Neural cell (in vitro differentiated cells): ENCODE measurements at regions not wholly inside any gene's neighbourhood (a gene's known extent, or its start where the extent isn't known, plus 50 kb on each side); places are given as distances from the start of the nearest gene placed in this dataset.

ENCODE experiments used
- H2AFZ ChIP-seq: fragments of 200-600, 300-800 bp; sonication (generic), shearing (Covaris generic); 2 replicates; pipeline ENCODE4 v1.6.0; 2014; ENCODE audit warnings: low read depth, mild to moderate bottlenecking, antibody characterized with exemption, low read length, moderate library complexity
- H3F3A ChIP-seq: fragments of 200-600 bp; shearing (Covaris generic); 2 replicates; pipeline ENCODE4 v1.6.1; 2016; ENCODE audit warnings: mild to moderate bottlenecking, moderate library complexity, mixed read lengths, antibody characterized with exemption, low read length; ENCODE audit not compliant: insufficient read depth, poor library complexity, severe bottlenecking
- H3K27ac ChIP-seq: fragments of 200-600, 300-800 bp; sonication (generic), shearing (Covaris generic); 2 replicates; pipeline ENCODE4 v1.5.1; 2014; ENCODE audit warnings: mild to moderate bottlenecking, low read length, moderate library complexity
- H3K27me3 ChIP-seq: fragments of 300-800, 200-600 bp; sonication (generic), shearing (Covaris generic); 2 replicates; pipeline ENCODE4 v1.6.0; 2014; ENCODE audit warnings: mild to moderate bottlenecking, low read depth, low read length, moderate library complexity; ENCODE audit not compliant: insufficient read depth
- H3K36me3 ChIP-seq: fragments of 300-800, 200-600 bp; sonication (generic), shearing (Covaris generic); 2 replicates; pipeline ENCODE4 v1.5.1; 2014; ENCODE audit warnings: mild to moderate bottlenecking, antibody characterized with exemption, low read length, moderate library complexity; ENCODE audit not compliant: insufficient read depth
- H3K4me2 ChIP-seq: fragments of 300-800, 200-600 bp; sonication (generic), shearing (Covaris generic); 2 replicates; pipeline ENCODE4 v1.6.0; 2014; ENCODE audit warnings: mild to moderate bottlenecking, low read length
- H3K4me3 ChIP-seq: fragments of 300-800, 200-600 bp; sonication (generic), shearing (Covaris generic); 2 replicates; pipeline ENCODE4 v1.5.1; 2014; ENCODE audit warnings: mild to moderate bottlenecking, low read length, moderate library complexity
- H3K79me2 ChIP-seq: fragments of 200-600 bp; shearing (Covaris generic); replicated peaks from 2 replicates; pipeline ENCODE4 v1.6.0; 2014; ENCODE audit warnings: mild to moderate bottlenecking, low read length, moderate library complexity; ENCODE audit not compliant: insufficient read depth
- H3K9ac ChIP-seq: fragments of 300-800, 200-600 bp; sonication (generic), shearing (Covaris generic); 2 replicates; pipeline ENCODE4 v1.6.1; 2016; ENCODE audit warnings: mild to moderate bottlenecking, low read length, mixed read lengths
- H3K9me2 ChIP-seq: fragments of 200-600 bp; shearing (Covaris generic); 2 replicates; pipeline ENCODE4 v1.6.1; 2016; ENCODE audit warnings: mild to moderate bottlenecking, low read length, mixed read lengths; ENCODE audit not compliant: insufficient read depth
- H3K9me3 ChIP-seq: fragments of 200-600, 300-800 bp; sonication (generic), shearing (Covaris generic); 2 replicates; pipeline ENCODE4 v1.6.1; 2016; ENCODE audit warnings: mild to moderate bottlenecking, mixed run types, low read length, moderate library complexity, mixed read lengths
- H4K20me1 ChIP-seq: fragments of 200-600 bp; shearing (Covaris generic); 2 replicates; pipeline ENCODE4 v1.6.1; 2016; ENCODE audit warnings: mild to moderate bottlenecking, mixed run types; ENCODE audit not compliant: insufficient read depth
- CTCF ChIP-seq: fragments of 450-650 bp; IDR thresholded peaks from 2 replicates; pipeline ENCODE4 v1.5.1; 2014; ENCODE audit warnings: antibody characterized with exemption, mild to moderate bottlenecking, moderate library complexity; ENCODE audit not compliant: poor library complexity, severe bottlenecking
- EP300 ChIP-seq: fragments of 450-650 bp; conservative IDR thresholded peaks from 2 replicates; pipeline ENCODE4 v1.6.1; 2014; ENCODE audit warnings: antibody characterized with exemption, mild to moderate bottlenecking, moderate library complexity; ENCODE audit not compliant: poor library complexity, severe bottlenecking
- EZH2 ChIP-seq: fragments of 200-600, 300-800 bp; shearing (Covaris generic), sonication (generic); IDR thresholded peaks from 2 replicates; pipeline ENCODE4 v1.6.1; 2014; ENCODE audit warnings: antibody characterized with exemption, low read length, borderline replicate concordance, mild to moderate bottlenecking; ENCODE audit not compliant: insufficient read depth, poor library complexity, severe bottlenecking
- MXI1 ChIP-seq: fragments of 450-650 bp; conservative IDR thresholded peaks from 2 replicates; pipeline ENCODE4 v1.6.1; 2014; ENCODE audit warnings: antibody characterized with exemption, mild to moderate bottlenecking; ENCODE audit not compliant: poor library complexity, severe bottlenecking
- RAD21 ChIP-seq: fragments of 450-650 bp; conservative IDR thresholded peaks from 2 replicates; pipeline ENCODE4 v1.6.1; 2014; ENCODE audit warnings: antibody characterized with exemption, mild to moderate bottlenecking, moderate library complexity
- REST ChIP-seq: IDR thresholded peaks from 2 replicates; pipeline ENCODE4 v1.6.1; 2012; ENCODE audit warnings: borderline replicate concordance
- SMC3 ChIP-seq: fragments of 450-650 bp; conservative IDR thresholded peaks from 2 replicates; pipeline ENCODE4 v1.6.1; 2014; ENCODE audit warnings: antibody characterized with exemption, mild to moderate bottlenecking, moderate library complexity; ENCODE audit not compliant: poor library complexity
- TAF1 ChIP-seq: IDR thresholded peaks from 2 replicates; pipeline ENCODE4 v1.6.1; 2012; ENCODE audit warnings: low read depth

GRCh38 chr5:4547547-4547946 lies 592.6 kb upstream of the ADAMTS16 start:
- no peaks in the 10 kb centered on the region for H3K79me2 ChIP-seq
- no peaks in the 10 kb centered on the region for H3K9me2 ChIP-seq
- no peak overlapping the region for H2AFZ ChIP-seq
- H3K27me3 ChIP-seq = peaks cover 25% of the 10 kb centered on the region
- H3K9me3 ChIP-seq = peaks cover 3% of the 10 kb centered on the region
- H3F3A ChIP-seq = no peaks in the 10 kb centered on the region
- no peaks in the 10 kb centered on the region for H3K36me3 ChIP-seq
- no peak for TF ChIP-seq EP300
- TF ChIP-seq TAF1 = no peak
- TF ChIP-seq MXI1 = no peak
- TF ChIP-seq RAD21 = no peak
- H3K27ac ChIP-seq = no peak overlapping the region
- H3K4me2 ChIP-seq = no peak overlapping the region
- H3K9ac ChIP-seq = no peak overlapping the region
- H3K4me3 ChIP-seq = no peak overlapping the region
- no peaks in the 10 kb centered on the region for H4K20me1 ChIP-seq

DNA sequence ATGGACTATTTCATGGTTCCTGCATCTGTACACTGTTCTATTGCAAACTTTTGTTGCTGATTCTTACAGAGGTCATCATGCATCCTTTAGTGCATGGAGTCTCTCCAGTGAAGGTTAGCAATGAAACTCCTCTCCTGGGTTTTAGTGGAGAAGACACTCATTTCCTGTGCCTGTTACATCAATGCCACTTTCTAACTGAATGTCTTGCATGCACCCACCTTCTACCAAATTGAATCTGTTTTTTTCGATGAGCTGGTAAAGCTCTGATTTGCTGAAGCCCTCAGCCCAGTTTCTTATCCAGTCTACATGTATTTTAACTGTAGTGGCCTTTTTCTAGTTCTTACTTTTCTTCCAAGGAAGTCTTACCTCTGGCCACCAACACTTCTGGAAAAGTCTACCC lies 591.8 kb upstream of the ADAMTS16 start:
- peaks cover 20% of the 10 kb centered on the region for H3K27me3 ChIP-seq
- no peaks in the 10 kb centered on the region for H4K20me1 ChIP-seq
- H3K9me2 ChIP-seq = no peaks in the 10 kb centered on the region
- no peak overlapping the region for H3K27ac ChIP-seq
- no peak overlapping the region for H3K4me2 ChIP-seq
- no peaks in the 10 kb centered on the region for H3K79me2 ChIP-seq
- no peaks in the 10 kb centered on the region for H3K36me3 ChIP-seq
- peaks cover 3% of the 10 kb centered on the region for H3K9me3 ChIP-seq
- H3F3A ChIP-seq = no peaks in the 10 kb centered on the region
- H2AFZ ChIP-seq = no peak overlapping the region
- no peak overlapping the region for H3K4me3 ChIP-seq
- TF ChIP-seq CTCF (no peak), EZH2 (no peak), MXI1 (no peak), REST (no peak), RAD21 (no peak), EP300 (no peak), SMC3 (no peak)
- H3K9ac ChIP-seq = no peak overlapping the region

- peaks cover 3% of the 10 kb centered on the region for H3K9me3 ChIP-seq
- no peak overlapping the region for H2AFZ ChIP-seq
- H3F3A ChIP-seq = no peaks in the 10 kb centered on the region
- no peak overlapping the region for H3K9ac ChIP-seq
- H3K4me3 ChIP-seq = no peak overlapping the region
- H3K4me2 ChIP-seq = no peak overlapping the region
- H3K9me2 ChIP-seq = no peaks in the 10 kb centered on the region
- TF ChIP-seq SMC3 = no peak
- TF ChIP-seq CTCF = no peak
- no peak for TF ChIP-seq REST
- no peak overlapping the region for H3K27ac ChIP-seq
- H3K36me3 ChIP-seq = no peaks in the 10 kb centered on the region
- H4K20me1 ChIP-seq = no peaks in the 10 kb centered on the region
- H3K79me2 ChIP-seq = no peaks in the 10 kb centered on the region
- H3K27me3 ChIP-seq = peaks cover 23% of the 10 kb centered on the region
Measured at GRCh38 chr5:4549351-4549750, 590.8 kb upstream of the ADAMTS16 start.
